Stimulated activated CD8-positive, alpha-beta memory T cell treated with anti-CD3 and anti-CD28 coated beads, Interleukin-4, amount 100 ng/mL, for 48 hours (primary cell): ENCODE measurements at regions not wholly inside any gene's neighbourhood (a gene's known extent, or its start where the extent isn't known, plus 50 kb on each side); places are given as distances from the start of the nearest gene placed in this dataset.
"Not testable (repeated sequence)": the region's sequence is repeated elsewhere in the genome, so short reads cannot be mapped to it uniquely, and the experiment has no call there.

Source experiments
- DNase-seq: peaks from one replicate; pipeline ENCODE4 v3.0.0-alpha.2; 2020

DNA sequence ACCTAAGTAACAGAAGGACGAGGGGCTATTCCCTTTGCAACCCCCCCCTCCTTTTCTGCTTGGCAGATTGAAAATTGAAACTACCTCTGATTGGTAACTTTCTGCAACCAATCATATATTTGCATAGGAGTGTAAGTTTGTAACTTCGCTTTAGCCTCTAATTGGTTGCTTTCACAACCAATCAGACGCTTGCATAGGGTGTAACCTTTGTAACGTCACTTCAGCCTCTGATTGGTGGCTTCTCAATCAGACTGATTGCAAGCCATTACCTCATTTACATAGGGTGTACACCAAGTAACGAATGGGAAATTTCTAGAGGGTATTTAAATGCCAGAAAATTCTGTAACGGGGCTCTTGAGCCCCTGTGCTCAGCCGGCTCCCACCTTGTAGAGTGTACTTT is 131.9 kb upstream of the FOXD4L5 start:
- not testable (repeated sequence) for DNase-seq

DNA sequence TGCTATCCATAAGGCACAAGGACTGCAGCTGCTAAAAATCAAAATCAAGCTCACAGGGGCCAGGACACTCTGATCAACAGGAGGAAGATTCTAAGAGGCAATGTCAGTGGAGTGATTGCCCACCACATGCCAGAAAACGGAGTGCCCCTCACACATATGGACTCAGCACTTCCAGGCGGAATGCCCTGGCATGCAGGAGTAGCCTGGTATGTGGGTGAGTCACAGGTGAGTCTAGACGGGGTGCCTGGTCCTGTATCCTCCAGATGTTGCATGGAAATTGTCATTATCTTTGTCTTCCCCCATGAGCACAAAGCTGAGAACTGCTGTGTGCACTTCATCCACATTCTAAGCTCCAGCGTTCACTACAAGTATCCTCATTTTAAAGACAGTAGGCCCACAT is 129.2 kb upstream of the FOXD4L5 start:
- not testable (repeated sequence) for DNase-seq

DNA sequence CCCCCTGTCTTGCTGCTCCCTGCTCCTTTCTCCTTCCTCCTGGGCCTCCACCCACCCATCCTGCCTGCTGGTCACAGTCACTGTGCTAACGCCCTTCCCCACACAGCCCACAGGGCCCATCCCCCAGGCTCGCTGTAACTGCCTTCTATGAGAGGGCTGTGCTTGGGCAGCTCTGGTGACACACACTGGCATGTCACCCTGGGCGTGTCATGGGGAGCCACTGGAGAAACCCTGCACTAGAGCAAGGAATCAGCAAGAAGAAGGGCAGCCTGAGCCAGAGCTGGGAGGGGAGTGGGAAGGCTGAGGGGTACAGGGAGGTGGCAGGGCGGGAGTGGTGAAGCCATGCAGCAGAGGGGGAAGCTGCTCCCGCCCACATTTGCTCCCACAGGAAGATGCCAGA is 128.4 kb upstream of the FOXD4L5 start:
- not testable (repeated sequence) for DNase-seq

DNA sequence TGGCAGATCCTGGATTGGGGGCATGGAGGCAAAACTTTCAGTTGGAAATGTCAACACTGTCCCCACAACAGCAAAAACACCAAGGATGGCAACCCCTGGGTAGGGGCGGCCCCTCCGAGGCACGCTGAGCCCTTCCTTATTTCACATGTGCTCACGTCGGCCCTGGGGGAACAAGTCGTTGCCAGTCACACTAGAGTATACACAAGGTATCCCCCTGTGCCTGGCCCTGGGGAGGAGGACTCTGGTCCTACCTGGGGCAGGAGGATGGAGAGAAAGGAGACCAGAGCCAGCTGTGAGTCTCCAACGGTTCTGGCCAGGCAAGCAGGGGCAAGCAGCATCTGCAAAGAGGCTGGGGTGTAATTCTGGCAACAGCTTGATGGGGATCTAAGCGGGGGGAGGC is 126.9 kb upstream of the FOXD4L5 start:
- no peak for DNase-seq

DNA sequence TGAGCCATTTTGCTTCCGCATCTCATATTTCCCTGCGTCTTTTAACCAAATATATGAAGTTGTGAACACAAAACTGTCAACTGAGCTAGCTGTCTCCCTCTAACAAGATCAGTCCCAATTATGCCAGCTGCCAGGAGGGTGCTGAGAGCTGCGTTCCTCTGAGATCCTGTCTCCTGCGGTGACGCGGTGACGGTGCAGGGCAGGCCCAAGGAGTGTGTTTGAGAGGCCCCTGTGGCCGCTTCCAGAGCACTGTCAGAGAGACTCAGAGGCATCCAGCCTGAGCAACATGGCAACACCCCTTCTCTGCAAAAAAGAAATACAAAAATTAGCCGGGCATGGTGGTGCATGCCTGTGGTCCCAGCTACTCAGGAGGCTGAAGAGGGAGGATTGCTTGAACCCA is 126.3 kb upstream of the FOXD4L5 start:
- DNase-seq: no peak

DNA sequence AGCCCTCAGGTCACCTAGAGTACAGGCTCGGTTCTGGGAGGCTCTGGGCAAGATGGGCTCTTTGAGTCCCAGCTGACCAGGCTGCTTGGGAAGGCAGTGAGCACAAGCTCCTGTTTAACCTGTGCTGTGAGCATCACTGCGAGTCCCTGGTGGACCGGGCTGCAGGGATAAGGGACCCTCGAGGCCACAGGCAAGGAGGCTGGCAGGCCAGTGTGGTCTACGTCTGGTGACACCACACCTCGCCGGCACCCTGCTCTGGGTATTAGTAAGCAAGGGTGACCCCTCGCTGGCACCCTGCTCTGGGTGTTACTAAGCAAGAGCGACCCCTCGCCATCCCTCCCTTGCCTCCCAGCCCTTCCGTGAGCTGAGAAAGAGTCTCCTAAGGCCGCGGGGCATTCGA is 125.9 kb upstream of the FOXD4L5 start:
- DNase-seq: no peak

DNA sequence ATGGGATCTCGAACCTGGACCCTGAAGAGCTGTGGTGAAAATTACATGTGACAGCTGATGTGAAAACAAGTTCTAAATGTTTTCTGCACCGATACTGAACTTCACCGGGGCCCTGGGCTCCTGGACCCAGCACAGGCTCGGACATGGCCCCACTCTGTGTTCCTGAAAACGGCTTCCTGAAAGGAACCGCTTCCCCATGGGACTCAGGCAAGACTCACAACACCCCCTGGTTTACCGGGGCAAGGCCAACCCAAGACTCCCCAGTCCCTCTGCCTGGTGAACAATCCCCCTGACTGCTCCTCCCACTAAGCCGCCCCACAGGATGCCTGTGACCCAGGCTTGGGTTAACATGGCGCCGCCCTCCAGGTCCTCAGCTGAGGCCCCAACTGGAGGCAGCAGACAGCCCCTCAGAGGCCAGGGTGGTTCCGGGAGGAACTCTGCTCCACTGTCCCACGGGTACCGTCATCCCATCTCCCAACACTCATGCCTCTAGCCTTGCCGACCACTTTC is 124.5 kb upstream of the FOXD4L5 start:
- DNase-seq: no peak

DNA sequence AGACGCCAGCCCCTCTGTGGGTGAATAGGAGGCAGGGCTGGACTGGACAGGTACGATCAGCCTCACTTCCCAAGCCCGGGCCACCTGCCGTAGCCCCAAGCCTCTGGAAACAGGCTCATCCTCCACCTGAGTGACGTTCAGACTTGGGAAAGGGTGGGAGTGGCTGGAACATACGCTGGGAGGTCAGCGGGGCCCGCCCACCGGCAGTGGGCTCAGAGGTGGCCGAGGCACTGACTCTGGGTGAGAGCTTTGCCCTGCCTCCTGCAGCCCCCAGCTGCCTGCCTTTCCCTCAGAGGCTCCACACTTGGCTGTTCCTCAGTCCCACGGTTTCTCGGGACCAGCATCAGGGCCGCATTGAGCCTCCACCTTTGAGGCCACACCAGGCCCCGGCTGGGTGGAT is 123.8 kb upstream of the FOXD4L5 start:
- DNase-seq: not testable (repeated sequence)

DNA sequence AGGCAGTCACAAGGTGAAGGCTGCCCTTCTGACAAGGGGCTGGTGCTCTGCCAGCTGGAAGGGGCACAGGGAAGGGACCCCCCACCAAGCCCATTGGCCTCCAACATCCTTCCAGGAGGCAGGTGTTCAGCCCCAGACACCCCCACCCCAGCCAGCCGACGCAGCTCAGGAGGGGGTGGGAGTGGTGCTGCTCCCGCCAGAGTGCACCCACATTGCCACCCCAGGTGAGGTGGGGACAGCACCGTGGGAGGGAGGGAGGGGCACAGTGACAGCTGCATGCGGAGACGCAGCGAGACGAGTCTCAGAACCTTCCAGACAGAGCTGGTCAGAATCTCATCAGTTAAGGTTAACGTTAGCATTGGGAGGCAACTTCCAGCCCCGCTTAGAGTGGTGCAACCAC is 121.6 kb upstream of the FOXD4L5 start:
- DNase-seq: not testable (repeated sequence)

DNA sequence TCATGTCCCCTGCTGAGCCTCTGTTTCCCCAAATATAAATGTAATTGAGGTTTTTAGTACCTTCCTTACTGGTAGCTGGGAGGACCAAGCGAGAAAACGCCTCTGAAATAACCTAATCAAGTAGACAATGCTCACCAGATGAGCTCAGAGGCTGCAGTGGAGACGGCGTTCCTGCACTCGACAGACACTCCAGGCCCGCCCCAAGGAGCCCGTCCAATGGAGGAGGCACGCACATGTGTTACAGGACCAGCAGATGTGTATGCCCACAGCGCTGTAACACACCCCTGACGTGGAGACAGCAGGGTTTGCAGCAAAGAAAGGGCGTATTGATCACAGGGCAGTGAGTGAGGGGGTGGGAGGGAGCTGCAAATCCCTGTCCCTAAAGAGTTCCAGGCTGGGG is 120.8 kb upstream of the FOXD4L5 start:
- DNase-seq: not testable (repeated sequence)

DNA sequence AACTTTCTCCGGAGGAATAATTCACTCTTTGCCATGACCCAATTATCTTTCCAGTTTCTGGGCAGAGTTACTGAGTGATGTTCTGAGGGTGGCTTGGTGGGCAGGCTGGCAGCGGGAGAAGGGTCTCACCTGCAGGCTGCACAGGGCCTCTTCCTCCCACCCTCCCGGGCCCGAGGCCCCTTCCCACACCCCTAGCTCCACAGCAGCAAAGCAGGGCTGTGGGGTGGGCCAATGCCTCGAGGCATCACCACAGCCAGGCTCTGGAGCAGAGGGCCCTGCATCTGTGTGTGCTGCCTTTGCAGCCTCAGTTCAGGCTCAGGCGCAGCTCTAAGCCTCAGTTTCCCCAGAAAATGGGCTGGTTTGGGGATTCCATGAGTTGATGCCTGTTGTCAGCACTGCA is 120.2 kb upstream of the FOXD4L5 start:
- DNase-seq: no peak

DNA sequence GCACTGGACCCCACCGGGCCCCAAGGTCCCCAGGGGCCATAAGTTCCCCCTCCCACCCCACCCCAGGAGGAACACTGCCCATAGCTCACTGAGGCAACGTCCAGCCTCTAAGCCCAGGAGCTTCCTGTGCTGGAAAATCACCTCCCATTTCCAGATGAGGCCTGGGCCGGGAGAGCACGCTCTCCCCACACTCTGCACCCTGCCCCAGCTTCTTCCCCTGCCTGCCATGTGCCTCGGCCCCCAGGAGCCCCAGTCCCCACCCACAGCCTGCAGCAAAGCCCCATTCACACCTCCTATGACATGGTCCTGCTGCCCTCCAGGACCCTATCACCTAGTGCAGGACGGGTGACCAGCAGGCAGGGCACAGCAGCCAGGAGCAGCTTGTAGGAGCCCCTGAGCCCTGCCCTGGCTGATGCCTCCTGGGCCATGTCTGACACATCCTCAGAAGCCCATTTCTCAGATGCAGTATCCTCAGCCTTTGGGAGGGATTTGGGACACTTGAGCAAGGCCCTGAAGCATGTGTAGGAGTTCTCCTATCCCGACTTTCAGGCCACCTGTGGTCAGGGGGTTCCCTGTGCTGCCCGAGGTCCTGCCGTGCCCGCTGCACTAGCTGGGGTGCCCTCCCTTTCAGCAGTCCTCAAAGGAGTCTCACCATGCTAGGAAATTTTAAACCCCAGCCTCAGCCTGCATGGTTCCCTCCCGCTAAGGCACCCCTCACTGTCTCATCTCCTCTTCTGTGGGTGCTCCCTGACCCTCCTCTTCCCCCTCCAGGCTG is 119.4 kb upstream of the FOXD4L5 start:
- no peak for DNase-seq

DNA sequence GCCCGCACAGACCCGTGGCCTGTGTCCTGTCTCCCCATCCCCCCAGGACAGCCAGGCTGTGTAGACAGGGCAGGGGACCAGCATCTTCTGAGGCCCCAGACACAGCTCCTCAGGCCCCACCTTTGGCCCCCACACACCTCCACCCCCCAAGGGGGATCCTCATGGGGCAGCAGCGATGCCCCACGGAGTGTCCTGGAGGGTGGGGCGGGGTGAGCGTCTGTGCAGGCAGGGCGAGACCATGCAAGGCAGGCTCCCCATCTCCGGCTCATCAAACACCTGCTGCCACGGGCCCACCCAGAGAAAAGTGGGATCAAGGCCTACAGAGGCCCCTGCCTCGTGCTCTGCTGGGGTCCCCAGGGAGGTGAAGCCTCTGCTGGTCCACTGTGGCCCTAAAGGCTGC is 118.7 kb upstream of the FOXD4L5 start:
- no peak for DNase-seq

DNA sequence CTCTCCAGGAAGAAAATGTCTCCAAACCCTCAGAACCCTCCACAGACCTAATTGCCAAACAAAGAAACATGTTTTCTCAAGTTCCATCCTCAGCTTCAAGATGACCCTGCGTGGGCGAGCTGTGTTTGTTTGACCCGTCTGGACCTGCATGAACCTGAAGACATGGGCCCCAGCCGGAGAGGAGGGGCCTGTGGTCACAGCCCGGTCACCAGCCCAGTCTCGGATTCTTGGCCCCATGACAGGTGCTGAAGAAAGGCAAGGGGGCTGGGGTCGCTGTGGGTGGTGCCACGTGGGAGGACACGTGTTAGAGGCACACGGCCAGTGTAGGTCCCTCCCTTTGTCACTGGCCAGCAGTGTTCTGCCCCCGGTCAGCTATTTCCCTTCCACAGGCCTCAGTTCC is 118.1 kb upstream of the FOXD4L5 start:
- not testable (repeated sequence) for DNase-seq

DNA sequence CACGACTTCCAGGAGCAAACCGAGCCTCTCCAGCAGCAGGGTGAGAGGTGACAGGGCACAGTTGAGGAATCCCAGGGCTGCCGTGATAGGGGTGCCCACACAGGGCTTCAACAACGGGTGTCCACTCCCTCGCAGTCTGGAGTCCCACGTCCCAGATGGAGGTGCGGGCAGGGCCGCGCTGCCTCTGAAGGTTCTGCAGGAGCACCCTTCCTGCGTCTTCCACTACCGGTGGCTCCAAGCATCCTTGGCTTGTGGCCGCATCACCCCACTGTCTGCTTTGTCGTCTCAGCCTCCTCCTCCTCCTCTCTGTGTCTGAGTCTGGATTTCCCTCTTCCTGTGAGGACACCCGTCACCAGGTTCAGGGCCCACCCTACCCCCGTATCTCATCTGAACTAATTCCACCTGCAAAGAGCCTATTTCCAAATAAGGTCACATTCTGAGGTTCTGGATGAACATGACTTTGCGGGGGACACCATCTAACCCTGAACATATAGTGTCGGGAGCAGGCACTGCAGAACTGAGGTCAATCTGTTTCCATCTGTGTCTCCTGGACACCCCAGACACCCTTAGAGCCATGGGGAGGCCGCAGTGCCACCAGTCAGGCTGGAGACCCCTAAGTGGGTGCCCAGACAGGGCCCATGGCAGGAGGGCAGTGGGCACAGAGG is 117.3 kb upstream of the FOXD4L5 start:
- DNase-seq: not testable (repeated sequence)

DNA sequence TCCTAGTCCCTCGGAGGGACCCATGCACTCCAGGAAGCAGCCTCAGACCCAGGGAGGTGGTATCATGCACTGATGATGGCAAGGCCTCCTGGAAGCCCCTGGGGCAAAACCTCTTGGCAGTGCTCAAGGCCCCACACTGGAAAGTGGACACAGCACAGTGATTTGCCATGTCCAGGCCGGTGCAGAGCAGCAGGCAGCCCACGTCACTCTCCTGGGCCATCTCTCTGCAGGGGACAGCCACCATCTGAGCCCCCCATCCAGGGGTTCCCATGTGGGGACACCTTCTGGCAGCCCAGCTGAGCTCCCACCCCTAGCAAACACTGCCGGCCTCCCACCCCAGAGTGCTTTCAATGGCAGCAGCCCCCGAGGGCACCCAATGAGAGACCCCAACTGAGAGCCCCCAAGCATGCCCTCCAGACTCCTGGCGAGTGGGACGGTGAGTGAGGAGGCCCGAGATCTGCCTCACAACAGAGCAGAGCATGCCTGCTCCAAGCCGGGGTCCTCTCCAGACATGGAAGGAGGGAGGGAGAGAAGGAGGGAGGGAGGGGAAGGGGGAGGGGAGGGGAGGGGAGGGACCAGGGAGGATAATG is 116.5 kb upstream of the FOXD4L5 start:
- not testable (repeated sequence) for DNase-seq

DNA sequence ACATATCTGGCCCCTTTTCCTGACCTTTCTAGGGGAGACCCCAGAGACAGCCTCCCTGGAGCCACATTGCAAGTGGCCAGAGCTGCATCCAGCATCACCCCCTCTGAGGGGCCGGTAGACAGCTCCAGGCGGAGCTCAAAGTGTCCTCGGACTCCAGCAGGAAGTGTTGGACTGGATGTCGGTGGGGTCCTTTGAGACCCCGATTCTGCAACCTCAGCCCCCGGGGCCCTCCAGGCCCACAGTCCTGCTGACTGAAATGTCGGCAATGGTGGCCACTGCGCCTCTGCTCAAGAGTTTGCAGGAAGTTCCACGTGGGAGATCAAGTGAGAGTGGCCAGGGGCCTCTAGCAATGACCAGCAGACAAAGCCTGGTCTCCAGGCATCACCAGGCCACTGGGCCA is 115.9 kb upstream of the FOXD4L5 start:
- no peak for DNase-seq

DNA sequence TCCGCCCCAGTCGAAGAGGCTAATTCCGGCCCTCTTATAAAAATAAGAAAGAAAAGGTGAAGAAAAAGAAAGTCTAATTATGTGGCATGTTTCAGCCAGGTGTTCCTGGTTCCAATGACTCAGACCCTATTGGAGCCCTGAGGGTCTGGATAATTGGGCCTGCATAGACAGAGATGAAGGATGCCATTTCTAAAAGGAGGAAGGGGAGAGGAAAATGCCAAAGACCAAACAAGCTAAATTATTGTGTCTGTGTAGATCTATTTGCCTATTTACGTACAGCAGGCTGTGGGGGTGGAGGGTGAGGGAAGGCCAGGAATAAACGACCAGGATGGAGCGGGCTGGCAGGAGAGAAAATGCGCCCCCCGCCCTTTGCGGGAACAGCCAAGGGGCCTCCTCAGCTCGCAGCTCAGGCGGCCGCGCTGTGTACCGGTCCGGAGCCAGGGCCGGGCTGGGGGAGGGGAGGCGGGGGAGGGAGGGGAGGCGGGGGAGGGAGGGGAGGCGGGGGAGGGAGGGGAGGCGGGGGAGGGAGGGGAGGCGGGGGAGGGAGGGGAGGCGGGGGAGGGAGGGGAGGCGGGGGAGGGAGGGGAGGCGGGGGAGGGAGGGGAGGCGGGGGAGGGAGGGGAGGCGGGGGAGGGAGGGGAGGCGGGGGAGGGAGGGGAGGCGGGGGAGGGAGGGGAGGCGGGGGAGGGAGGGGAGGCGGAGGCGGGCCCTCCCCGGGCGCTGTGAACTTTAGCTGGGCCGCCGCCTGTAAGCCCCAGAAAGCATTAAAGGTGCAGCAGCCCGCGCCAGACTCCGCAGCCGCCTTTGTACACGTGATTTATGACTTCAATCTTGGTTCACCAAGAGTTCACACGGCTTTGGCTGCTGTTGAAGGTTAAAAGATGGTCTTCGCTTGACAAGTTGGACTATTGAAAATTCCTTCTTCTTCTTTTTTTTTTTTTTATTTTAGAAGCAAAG is 113.0 kb upstream of the FOXD4L5 start:
- not testable (repeated sequence) for DNase-seq

DNA sequence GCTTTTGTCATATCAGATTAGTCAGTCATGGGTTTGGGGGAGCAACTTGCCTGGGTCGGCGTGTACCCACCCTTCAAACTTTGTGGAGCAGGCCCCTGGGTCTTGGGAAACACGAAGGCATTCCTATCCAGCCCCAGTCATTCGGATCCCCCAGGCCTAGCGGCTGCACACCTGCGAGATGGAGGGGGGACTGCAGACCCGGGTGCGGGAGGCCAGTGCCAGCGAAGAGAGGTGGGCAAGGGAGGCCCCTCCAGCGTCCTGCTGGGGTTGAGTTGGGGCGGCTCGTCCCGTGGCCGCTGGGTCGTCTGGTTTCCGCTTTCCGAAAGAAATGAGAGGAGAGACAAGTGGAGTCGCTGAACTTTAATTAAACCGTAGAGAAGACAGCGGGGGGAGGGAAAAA is 112.2 kb upstream of the FOXD4L5 start:
- not testable (repeated sequence) for DNase-seq

DNA sequence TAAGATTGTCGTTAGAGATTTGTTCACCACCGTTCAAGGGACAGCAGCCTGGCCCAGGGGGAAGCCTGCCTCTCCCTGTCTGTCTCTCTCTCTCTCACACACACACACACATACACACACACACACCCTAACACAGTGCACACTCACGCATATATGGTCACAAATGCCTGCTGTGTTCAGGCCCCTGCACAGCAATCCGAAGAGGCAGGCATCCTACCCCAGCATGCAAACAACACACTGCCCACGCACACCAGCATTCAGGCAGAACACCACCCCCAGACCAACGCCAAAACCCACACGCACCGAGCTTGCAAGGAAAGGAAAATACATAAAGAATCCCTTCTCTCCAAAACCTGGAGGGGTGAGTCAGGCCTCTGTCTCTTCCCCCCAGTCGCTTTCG is 111.6 kb upstream of the FOXD4L5 start:
- not testable (repeated sequence) for DNase-seq

DNA sequence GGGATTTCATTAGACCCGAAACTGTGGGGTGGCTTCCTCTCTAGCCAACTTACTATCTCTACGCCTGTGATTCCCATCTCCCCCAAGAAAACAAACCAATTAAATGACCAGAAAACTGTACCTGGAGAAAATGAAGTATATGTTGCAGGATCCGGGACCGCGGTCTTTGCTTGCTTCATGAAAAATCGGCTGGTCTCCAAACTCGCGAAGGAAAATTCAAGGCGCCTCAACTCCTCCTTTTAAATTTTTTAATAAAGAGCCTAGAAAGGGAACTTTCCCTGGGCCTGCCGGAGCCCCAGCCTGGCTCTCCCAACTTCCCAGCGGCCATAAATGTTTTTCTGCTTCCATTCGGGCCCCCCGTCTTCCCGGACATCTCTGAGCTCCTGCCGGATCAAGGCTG is 110.8 kb upstream of the FOXD4L5 start:
- DNase-seq: not testable (repeated sequence)

DNA sequence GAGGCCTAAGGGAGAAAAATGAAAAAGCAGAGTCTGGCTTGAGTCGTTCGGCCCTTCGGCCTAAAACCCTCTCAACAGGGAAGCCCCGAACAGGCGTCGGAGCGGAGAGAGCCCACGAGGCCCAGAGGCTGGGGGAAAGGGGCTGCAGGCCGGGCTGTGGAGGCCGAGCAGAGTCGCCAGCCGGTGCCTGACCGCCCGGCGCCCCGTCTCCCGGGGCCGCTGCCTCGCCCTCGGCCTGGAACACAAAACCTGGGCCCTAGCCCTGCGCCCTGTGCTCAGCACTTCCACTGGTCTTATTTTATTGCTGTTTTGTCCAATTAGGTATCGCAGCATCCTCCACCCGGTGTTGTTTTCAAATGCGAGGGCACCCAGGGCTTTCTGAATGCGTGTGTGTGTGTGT is 110.1 kb upstream of the FOXD4L5 start:
- not testable (repeated sequence) for DNase-seq
